ENCODE measurements at regions not wholly inside any gene's neighbourhood (a gene's known extent, or its start where the extent isn't known, plus 50 kb on each side); places are given as distances from the start of the nearest gene placed in this dataset.

GRCh38 chr3:67076607-67077006, 78.5 kb downstream of the KBTBD8 start:
- WGBS, 2 experiments (ENCODE audit: extremely low coverage in 1 of 2, insufficient coverage in 1 of 2, insufficient read length in 1 of 2, insufficient replicate concordance in 2 of 2, low coverage in 1 of 2, low lambda C conversion rate in 2 of 2, missing lambda C conversion rate in 1 of 2), result 87% methylated on average over 2 of the region's 2 CpGs; no CpG with 5 or more reads in 1 of the 2 experiments
- H3K18ac ChIP-seq (ENCODE audit: extremely low read depth, low read length), result no peak overlapping the region
- H2AK5ac ChIP-seq (ENCODE audit: low read depth, low read length), result no peak overlapping the region
- H4K91ac ChIP-seq (replicated peaks; ENCODE audit: insufficient read length, low read length), result no peak overlapping the region
- H3K27me3 ChIP-seq (replicated peaks in 1 of 4; ENCODE audit: control insufficient read depth in 3 of 4, extremely low read depth in 1 of 4, insufficient read depth in 3 of 4, low read length in 3 of 4), result no peaks in the 10 kb centered on the region
- H3K79me2 ChIP-seq (ENCODE audit: control insufficient read depth in 1 of 2, insufficient read depth in 2 of 2, low read length in 2 of 2), result no peaks in the 10 kb centered on the region
- FAIRE-seq, result no peak
- no peak overlapping the region for H3K56ac ChIP-seq (replicated peaks; ENCODE audit: insufficient read length, low read depth, low read length)
- H3K4me2 ChIP-seq (ENCODE audit: insufficient read depth in 1 of 2, low read depth in 2 of 2, low read length in 2 of 2), result no peak overlapping the region
- H4K20me1 ChIP-seq (replicated peaks in 1 of 2; ENCODE audit: control insufficient read depth in 1 of 2, insufficient read depth in 2 of 2, low read length in 2 of 2), result no peaks in the 10 kb centered on the region
- no peak overlapping the region for H3K4me3 ChIP-seq (ENCODE audit: extremely low read depth in 1 of 4, insufficient read depth in 2 of 4, low read depth in 3 of 4, low read length in 4 of 4)
- H4K8ac ChIP-seq (ENCODE audit: extremely low read depth, insufficient read depth, low read length), result no peak overlapping the region
- H3K27ac ChIP-seq (ENCODE audit: low read depth, low read length), result no peak overlapping the region
- CTCF ChIA-PET (ENCODE audit: partially characterized antibody), result no interaction called here
- H2BK5ac ChIP-seq (ENCODE audit: low read depth, low read length), result no peak overlapping the region
- H2AFZ ChIP-seq (ENCODE audit: low read length), result no peak overlapping the region
- H2BK15ac ChIP-seq (ENCODE audit: low read length), result no peak overlapping the region
- H3K23me2 ChIP-seq (ENCODE audit: low read depth, low read length), result no peaks in the 10 kb centered on the region
- no peak overlapping the region for H2BK20ac ChIP-seq (ENCODE audit: low read length)
- POLR2A ChIA-PET (ENCODE audit: partially characterized antibody), result no interaction called here
- peaks cover 0 to 3% of the 10 kb centered on the region in 2 experiments; a peak in 1 of 4 replicates for H3K9me3 ChIP-seq (ENCODE audit: insufficient read depth in 2 of 2, low read depth in 1 of 2, low read length in 1 of 2)
- H3K4ac ChIP-seq (replicated peaks; ENCODE audit: insufficient read length, low read depth, low read length), result no peak overlapping the region
- no peak overlapping the region for H2BK120ac ChIP-seq (replicated peaks; ENCODE audit: low read depth, low read length)
- no peak overlapping the region for H3K9ac ChIP-seq (replicated peaks in 1 of 4; ENCODE audit: extremely low read depth in 1 of 4, low read depth in 3 of 4, low read length in 3 of 4)
- no peaks in the 10 kb centered on the region for H3K36me3 ChIP-seq (ENCODE audit: control insufficient read depth in 2 of 4, insufficient read depth in 4 of 4, low read length in 3 of 4)
- no peak overlapping the region for H2BK12ac ChIP-seq (ENCODE audit: low read depth, low read length)
- H3K14ac ChIP-seq (ENCODE audit: insufficient read length), result no peak overlapping the region
- no peak for DNase-seq (ENCODE audit: low read depth in 1 of 2, low spot score in 2 of 2)
- H3K79me1 ChIP-seq (ENCODE audit: low read depth, low read length), result no peaks in the 10 kb centered on the region
- H4K5ac ChIP-seq (ENCODE audit: insufficient read length, low read depth, low read length), result no peak overlapping the region
- 0 out of 7 replicates have a peak, but pooled peaks cover 0 to 3% (median 0%) of the 10 kb centered on the region in 4 experiments for H3K4me1 ChIP-seq (replicated peaks in 1 of 4; ENCODE audit: control insufficient read depth in 3 of 4, insufficient read depth in 4 of 4, low read length in 3 of 4)
- no peak overlapping the region for H3K23ac ChIP-seq (ENCODE audit: insufficient read length)
- no peak for TF ChIP-seq ATF2 (IDR thresholded peaks at IDR 0.05; ENCODE audit: low read length)
- TF ChIP-seq ASH2L (IDR thresholded peaks at IDR 0.05; ENCODE audit: low read length), result no peak
- no peak for TF ChIP-seq SIX5 (IDR thresholded peaks at IDR 0.05; ENCODE audit: low read depth, low read length)
- TF ChIP-seq GTF2F1 (IDR thresholded peaks at IDR 0.05; ENCODE audit: borderline replicate concordance, low read depth, low read length), result no peak
- no peak for TF ChIP-seq SP4 (IDR thresholded peaks at IDR 0.05; ENCODE audit: low read length)
- no peak for TF ChIP-seq TEAD4 (IDR thresholded peaks at IDR 0.05; ENCODE audit: low read depth, low read length)
- TF ChIP-seq SIRT6 (IDR thresholded peaks at IDR 0.05; ENCODE audit: low read length), result no peak
- no peak for TF ChIP-seq SP2 (IDR thresholded peaks at IDR 0.05; ENCODE audit: low read length)
- no peak for TF ChIP-seq E2F6 (IDR thresholded peaks at IDR 0.05)
- TF ChIP-seq RFX5 (IDR thresholded peaks at IDR 0.05; ENCODE audit: borderline replicate concordance, low read depth, low read length), result no peak
- no peak for TF ChIP-seq PHF8 (conservative IDR thresholded peaks at IDR 0.05; ENCODE audit: low read depth, low read length)

Data from H1 (cell line).